Endodermal cell (in vitro differentiated cells): ENCODE measurements at regions not wholly inside any gene's neighbourhood (a gene's known extent, or its start where the extent isn't known, plus 50 kb on each side); places are given as distances from the start of the nearest gene placed in this dataset.

Experiments
- DNase-seq: peaks from one replicate; pipeline ENCODE4 v3.0.0-alpha.2; 2017
- H3K27ac ChIP-seq: 2 replicates; pipeline ENCODE4 v1.5.1; 2013; ENCODE audit warnings: mild to moderate bottlenecking, low read depth, low read length, moderate library complexity
- H3K27me3 ChIP-seq: 2 replicates; pipeline ENCODE4 v1.6.1; 2013; ENCODE audit warnings: mild to moderate bottlenecking, low read length, moderate library complexity; ENCODE audit not compliant: insufficient read depth, control insufficient read depth, poor library complexity, severe bottlenecking
- H3K36me3 ChIP-seq: 2 replicates; pipeline ENCODE4 v1.7.0; 2013; ENCODE audit warnings: mild to moderate bottlenecking, low read length, moderate library complexity; ENCODE audit not compliant: control insufficient read depth, insufficient read depth
- H3K4me1 ChIP-seq: one replicate; pipeline ENCODE4 v1.7.0; 2013; ENCODE audit warnings: low read length; ENCODE audit not compliant: control insufficient read depth, insufficient read depth
- H3K4me3 ChIP-seq: 2 replicates; pipeline ENCODE4 v1.5.1; 2013; ENCODE audit warnings: mild to moderate bottlenecking, low read length, moderate library complexity
- H3K9ac ChIP-seq: 2 replicates; pipeline ENCODE4 v1.6.1; 2013; ENCODE audit warnings: mild to moderate bottlenecking, low read length, moderate library complexity; ENCODE audit not compliant: poor library complexity, severe bottlenecking; ENCODE audit errors: extremely low read depth
- H3K9me3 ChIP-seq: 2 replicates; pipeline ENCODE4 v1.6.1; 2013; ENCODE audit warnings: mild to moderate bottlenecking, low read length, moderate library complexity; ENCODE audit not compliant: control insufficient read depth
- H3K27ac Mint-ChIP-seq: 2 replicates; pipeline ENCODE4 v1.8.0; 2020; ENCODE audit warnings: mixed read lengths
- H3K27me3 Mint-ChIP-seq: 2 replicates; pipeline ENCODE4 v1.8.0; 2021; ENCODE audit warnings: mild to moderate bottlenecking, mixed read lengths; ENCODE audit not compliant: insufficient read depth
- H3K36me3 Mint-ChIP-seq: 2 replicates; pipeline ENCODE4 v1.8.0; 2020; ENCODE audit warnings: low read depth, mixed read lengths
- H3K4me1 Mint-ChIP-seq: 2 replicates; pipeline ENCODE4 v1.8.0; 2020; ENCODE audit warnings: mixed read lengths
- H3K4me3 Mint-ChIP-seq: 2 replicates; pipeline ENCODE4 v1.8.0; 2020; ENCODE audit warnings: mild to moderate bottlenecking, moderate library complexity, mixed read lengths
- H3K9me3 Mint-ChIP-seq: 2 replicates; pipeline ENCODE4 v1.8.0; 2020; ENCODE audit warnings: mild to moderate bottlenecking, mixed read lengths
- WGBS, 2 experiments: methylation state at CpG; one replicate each; pipeline versions ENCODE4 v1.1.5 to v1.1.7; 2013; ENCODE audit warnings: missing lambda C conversion rate in 2 of 2, mixed read lengths in 1 of 2; ENCODE audit not compliant: insufficient coverage in 1 of 2, insufficient read length in 1 of 2; 5-methylcytosine and 5-hydroxymethylcytosine counted together
- TF ChIP-seq, protein P1 (sequence below): fragments of 200-600 bp; sonication (generic); conservative IDR thresholded peaks from 2 replicates; pipeline ENCODE4 v1.5.0; 2021; ENCODE audit warnings: antibody characterized with exemption, mild to moderate bottlenecking

DNA sequence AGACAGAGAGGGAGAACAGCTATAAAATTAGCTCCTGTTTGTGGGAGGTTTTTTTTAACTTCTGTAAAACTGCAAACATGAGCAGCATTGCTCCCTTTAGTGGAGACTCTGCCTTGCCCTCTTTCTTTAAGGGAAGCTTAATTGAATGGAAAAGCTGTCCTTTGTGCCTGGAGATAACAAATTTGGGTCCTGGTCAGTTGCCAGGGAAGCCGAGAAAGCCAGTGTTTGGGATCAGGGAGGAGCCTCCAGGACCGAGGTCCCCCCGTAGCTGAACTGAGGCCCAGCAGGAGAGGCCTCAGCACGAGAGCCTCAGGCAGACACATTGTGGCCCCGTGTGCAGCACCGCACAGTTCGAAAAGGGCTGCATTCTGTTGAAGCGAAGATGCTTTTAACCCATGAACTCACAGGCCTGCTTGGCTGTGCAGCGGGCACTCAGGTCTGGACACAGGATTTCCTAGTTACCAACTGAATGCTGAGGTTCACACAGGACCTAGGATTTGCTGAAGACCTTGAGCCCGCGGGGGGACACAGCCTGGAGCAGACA, 369.7 kb downstream of the DCDC2C start:
- Histone ChIP-seq H3K27me3 (no peaks in the 10 kb centered on the region), H3K4me3 (no peak overlapping the region), H3K9ac (no peak overlapping the region), H3K9me3 (no peaks in the 10 kb centered on the region), H3K36me3 (no peaks in the 10 kb centered on the region), H3K27ac (peak overlapping the region; percentile 38), H3K4me1 (no peaks in the 10 kb centered on the region)
- peaks cover 6% of the 10 kb centered on the region for H3K9me3 Mint-ChIP-seq
- H3K36me3 Mint-ChIP-seq = no peaks in the 10 kb centered on the region
- H3K4me1 Mint-ChIP-seq = no peaks in the 10 kb centered on the region
- WGBS, 2 experiments = 91 to 93% methylated on average over 3 to 11 of the region's 11 CpGs
- no peak overlapping the region for H3K4me3 Mint-ChIP-seq
- no peaks in the 10 kb centered on the region for H3K27me3 Mint-ChIP-seq
- H3K27ac Mint-ChIP-seq = no peak overlapping the region
- no peak for DNase-seq
- TF ChIP-seq, protein P1, sequence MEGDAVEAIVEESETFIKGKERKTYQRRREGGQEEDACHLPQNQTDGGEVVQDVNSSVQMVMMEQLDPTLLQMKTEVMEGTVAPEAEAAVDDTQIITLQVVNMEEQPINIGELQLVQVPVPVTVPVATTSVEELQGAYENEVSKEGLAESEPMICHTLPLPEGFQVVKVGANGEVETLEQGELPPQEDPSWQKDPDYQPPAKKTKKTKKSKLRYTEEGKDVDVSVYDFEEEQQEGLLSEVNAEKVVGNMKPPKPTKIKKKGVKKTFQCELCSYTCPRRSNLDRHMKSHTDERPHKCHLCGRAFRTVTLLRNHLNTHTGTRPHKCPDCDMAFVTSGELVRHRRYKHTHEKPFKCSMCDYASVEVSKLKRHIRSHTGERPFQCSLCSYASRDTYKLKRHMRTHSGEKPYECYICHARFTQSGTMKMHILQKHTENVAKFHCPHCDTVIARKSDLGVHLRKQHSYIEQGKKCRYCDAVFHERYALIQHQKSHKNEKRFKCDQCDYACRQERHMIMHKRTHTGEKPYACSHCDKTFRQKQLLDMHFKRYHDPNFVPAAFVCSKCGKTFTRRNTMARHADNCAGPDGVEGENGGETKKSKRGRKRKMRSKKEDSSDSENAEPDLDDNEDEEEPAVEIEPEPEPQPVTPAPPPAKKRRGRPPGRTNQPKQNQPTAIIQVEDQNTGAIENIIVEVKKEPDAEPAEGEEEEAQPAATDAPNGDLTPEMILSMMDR = no peak

DNA sequence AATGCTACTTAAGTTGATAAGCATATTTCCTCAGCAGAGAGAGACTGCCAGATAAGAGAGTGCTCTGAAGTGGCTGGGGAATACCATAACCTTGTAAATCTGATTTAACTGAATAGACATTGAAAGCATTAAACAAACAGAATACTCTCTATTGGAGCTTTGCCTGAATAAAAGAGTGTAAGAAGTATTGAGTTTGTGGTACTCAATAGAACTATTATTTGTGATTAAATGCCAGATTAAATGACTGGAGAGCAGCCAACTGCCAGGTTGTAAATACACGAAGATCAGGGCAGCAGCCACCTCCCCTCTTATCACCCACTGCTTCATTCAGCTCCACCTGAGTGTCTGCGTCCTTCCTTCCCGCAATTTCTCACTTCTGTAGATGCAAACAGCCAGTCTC, 373.6 kb downstream of the DCDC2C start:
- no peaks in the 10 kb centered on the region for H3K36me3 ChIP-seq
- TF ChIP-seq, protein P1 = no peak
- H3K4me3 Mint-ChIP-seq = no peak overlapping the region
- H3K27me3 Mint-ChIP-seq = no peaks in the 10 kb centered on the region
- H3K4me1 ChIP-seq = no peaks in the 10 kb centered on the region
- no peaks in the 10 kb centered on the region for H3K9me3 ChIP-seq
- DNase-seq = no peak
- H3K4me3 ChIP-seq = no peak overlapping the region
- no peaks in the 10 kb centered on the region for H3K4me1 Mint-ChIP-seq
- no peak overlapping the region for H3K27ac ChIP-seq
- H3K9ac ChIP-seq = no peak overlapping the region
- H3K36me3 Mint-ChIP-seq = no peaks in the 10 kb centered on the region
- no peak overlapping the region for H3K27ac Mint-ChIP-seq
- H3K27me3 ChIP-seq = no peaks in the 10 kb centered on the region
- H3K9me3 Mint-ChIP-seq = peaks cover 12% of the 10 kb centered on the region
- WGBS, 2 experiments = 84 to 100% methylated on average over 1 to 3 of the region's 3 CpGs

DNA sequence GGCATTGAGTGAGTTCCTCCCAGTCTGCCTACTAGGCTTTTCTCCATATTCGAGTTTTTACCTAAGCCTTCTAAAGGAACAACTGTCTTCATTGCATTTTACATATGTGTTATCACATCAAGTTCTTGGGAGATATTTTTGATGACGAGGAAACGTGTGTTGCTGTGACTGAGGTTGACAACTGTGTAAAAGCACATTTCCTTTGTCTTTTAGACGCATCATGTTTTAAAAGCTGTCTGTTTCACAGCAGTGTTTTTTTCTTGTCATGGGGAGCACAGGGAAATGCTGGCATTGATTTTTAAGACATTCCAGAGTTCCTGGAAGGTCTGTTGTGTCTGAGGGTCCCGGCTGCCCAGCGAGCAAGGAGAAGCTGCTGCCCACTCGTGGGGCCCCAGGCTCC, 381.8 kb downstream of the DCDC2C start:
- no peak overlapping the region for H3K27ac Mint-ChIP-seq
- no peak overlapping the region for H3K9ac ChIP-seq
- TF ChIP-seq, protein P1 = no peak
- H3K9me3 ChIP-seq = no peaks in the 10 kb centered on the region
- no peak for DNase-seq
- peaks cover 4% of the 10 kb centered on the region for H3K4me1 Mint-ChIP-seq
- H3K4me3 Mint-ChIP-seq = no peak overlapping the region
- H3K27me3 Mint-ChIP-seq = no peaks in the 10 kb centered on the region
- H3K4me3 ChIP-seq = no peak overlapping the region
- no peaks in the 10 kb centered on the region for H3K36me3 ChIP-seq
- no peaks in the 10 kb centered on the region for H3K27me3 ChIP-seq
- no peaks in the 10 kb centered on the region for H3K4me1 ChIP-seq
- H3K9me3 Mint-ChIP-seq = no peaks in the 10 kb centered on the region
- no peaks in the 10 kb centered on the region for H3K36me3 Mint-ChIP-seq
- 84 to 87% methylated on average over 4 to 7 of the region's 7 CpGs for WGBS, 2 experiments
- no peak overlapping the region for H3K27ac ChIP-seq
